HCT116 (cell line): ENCODE measurements at regions not wholly inside any gene's neighbourhood (a gene's known extent, or its start where the extent isn't known, plus 50 kb on each side); places are given as distances from the start of the nearest gene placed in this dataset.

Source experiments
- ATAC-seq: fragments of 200-7000 bp; cut with Tn5 transposase; 2 replicates; pipeline ENCODE4 v1.9.1; 2020; ENCODE audit warnings: mild to moderate bottlenecking, moderate library complexity
- BruUV-seq: library from RNA; stranded (reverse); fragments of 400-500 nt; replicated peaks from 2 replicates; lab custom pipeline; 2021; lab: Mats Ljungman, UMichigan
- CTCF ChIA-PET: fragments of 300-600 bp; sonication (Branson Sonifier 250); formaldehyde crosslinking; loops from one replicate; lab custom pipeline; 2021; ENCODE audit warnings: antibody characterized with exemption; lab: Charles Lee
- POLR2A ChIA-PET: fragments of 300-600, 350-600 bp; sonication (Branson Sonifier 250); formaldehyde crosslinking; loops from one replicate; lab custom pipeline; 2021; ENCODE audit warnings: antibody characterized with exemption; lab: Charles Lee
- RAD21 ChIA-PET, 2 experiments: fragments of 300-600 bp; sonication (Branson Sonifier 250); formaldehyde crosslinking; loops; one replicate each; lab custom pipeline; 2023; ENCODE audit warnings: low total read pairs in 2 of 2; ENCODE audit not compliant: uncharacterized antibody in 2 of 2, unreplicated experiment in 2 of 2, low non-redundant PET in 1 of 2; lab: Charles Lee
- DNase-seq: peaks from one replicate; pipeline ENCODE4 v3.0.0-alpha.2; 2010; ENCODE audit warnings: low read depth, low spot score
- H2AFZ ChIP-seq: fragments of 200-600 bp; shearing (Covaris generic), sonication (generic); 2 replicates; pipeline ENCODE4 v1.6.1; 2017; ENCODE audit warnings: low read depth, mixed run types, mixed read lengths, antibody characterized with exemption, low read length; ENCODE audit not compliant: poor library complexity, severe bottlenecking
- H3K27ac ChIP-seq: 2 replicates; pipeline ENCODE4 v1.5.1; 2012; ENCODE audit warnings: low read depth, low read length
- H3K27me3 ChIP-seq: fragments of 200-600 bp; sonication (generic); 2 replicates; pipeline ENCODE4 v1.6.1; 2016; ENCODE audit warnings: mixed run types, low read length, mixed read lengths; ENCODE audit not compliant: insufficient read depth
- H3K36me3 ChIP-seq, 2 experiments: fragments of 200-500 bp in 1 of 2; fragments of 200-600 bp in 1 of 2; sonication (Bioruptor generic) in 1 of 2; sonication (generic) in 1 of 2; 2 replicates each; pipeline versions ENCODE4 v1.5.1 to v1.6.1; 2014 to 2016; ENCODE audit warnings: low read length in 2 of 2, inconsistent platforms in 1 of 2, mixed read lengths in 1 of 2, mixed run types in 1 of 2; ENCODE audit not compliant: insufficient read depth in 2 of 2, control insufficient read depth in 1 of 2
- H3K4me1 ChIP-seq, 2 experiments: fragments of 200-600 bp in 1 of 2; sonication (generic) in 1 of 2; 2 replicates each; pipeline versions ENCODE4 v1.5.1 to v1.6.1; 2012 to 2017; ENCODE audit warnings: low read length in 2 of 2, inconsistent platforms in 1 of 2, mild to moderate bottlenecking in 1 of 2, mixed read lengths in 1 of 2, mixed run types in 1 of 2, moderate library complexity in 1 of 2; ENCODE audit not compliant: insufficient read depth in 2 of 2, control insufficient read depth in 1 of 2
- H3K4me2 ChIP-seq: fragments of 200-600 bp; sonication (generic); 2 replicates; pipeline ENCODE4 v1.6.1; 2017; ENCODE audit warnings: mixed run types, low read length, mixed read lengths
- H3K4me3 ChIP-seq, 2 experiments: fragments of 200-600 bp in 1 of 2; sonication (generic) in 1 of 2; replicated peaks in 1 of 2; 2 replicates each; pipeline ENCODE4 v1.5.1; 2011 to 2016; ENCODE audit warnings: low read length in 2 of 2, control low read depth in 1 of 2, low read depth in 1 of 2, mild to moderate bottlenecking in 1 of 2, mixed read lengths in 1 of 2, mixed run types in 1 of 2
- H3K79me2 ChIP-seq: fragments of 200-600 bp; sonication (generic); 2 replicates; pipeline ENCODE4 v1.6.1; 2017; ENCODE audit warnings: mild to moderate bottlenecking, mixed run types, low read length, moderate library complexity, mixed read lengths; ENCODE audit not compliant: insufficient read depth
- H3K9ac ChIP-seq: fragments of 200-600 bp; sonication (generic); 2 replicates; pipeline ENCODE4 v1.6.1; 2016; ENCODE audit warnings: low read length, mixed read lengths
- H3K9me2 ChIP-seq: fragments of 200-600 bp; sonication (generic), shearing (Covaris generic); 2 replicates; pipeline ENCODE4 v1.6.1; 2017; ENCODE audit warnings: mixed run types, mild to moderate bottlenecking, moderate library complexity; ENCODE audit not compliant: insufficient read depth
- H3K9me3 ChIP-seq, 2 experiments: fragments of 200-500 bp in 1 of 2; fragments of 200-600 bp in 1 of 2; sonication (Bioruptor generic) in 1 of 2; sonication (generic) in 1 of 2; 2 replicates each; pipeline ENCODE4 v1.6.1; 2014 to 2017; ENCODE audit warnings: low read length in 2 of 2, mixed read lengths in 2 of 2, inconsistent platforms in 1 of 2, low read depth in 1 of 2, mild to moderate bottlenecking in 1 of 2, mixed run types in 1 of 2, moderate library complexity in 1 of 2; ENCODE audit not compliant: control insufficient read depth in 1 of 2, insufficient read depth in 1 of 2
- H4K20me1 ChIP-seq: fragments of 200-600 bp; sonication (generic), shearing (Covaris generic); 2 replicates; pipeline ENCODE4 v1.6.1; 2017; ENCODE audit warnings: mixed run types, mild to moderate bottlenecking, moderate library complexity; ENCODE audit not compliant: insufficient read depth
- CEBPB ChIP-seq: IDR thresholded peaks from 2 replicates; pipeline ENCODE4 v1.6.1; 2012; ENCODE audit warnings: low read depth
- EGR1 ChIP-seq: IDR thresholded peaks from 2 replicates; pipeline ENCODE4 v1.6.1; 2012; ENCODE audit warnings: low read depth
- ELF1 ChIP-seq: IDR thresholded peaks from 2 replicates; pipeline ENCODE4 v1.6.1; 2012; ENCODE audit warnings: low read depth, borderline replicate concordance
- EZH2 ChIP-seq: fragments of 200-600 bp; sonication (generic); IDR thresholded peaks from 2 replicates; pipeline ENCODE4 v1.6.1; 2017; ENCODE audit warnings: antibody characterized with exemption, mixed run types
- EZH2phosphoT487 ChIP-seq: fragments of 200-600 bp; IDR thresholded peaks from 2 replicates; pipeline ENCODE4 v1.6.1; 2018; ENCODE audit warnings: antibody characterized with exemption, borderline replicate concordance
- FOSL1 ChIP-seq: IDR thresholded peaks from 2 replicates; pipeline ENCODE4 v1.6.1; 2012; ENCODE audit warnings: low read depth
- JUND ChIP-seq: IDR thresholded peaks from 2 replicates; pipeline ENCODE4 v1.6.1; 2012
- POLR2A ChIP-seq: IDR thresholded peaks from 2 replicates; pipeline ENCODE4 v1.7.0; 2011; ENCODE audit warnings: borderline replicate concordance; ENCODE audit not compliant: insufficient read depth, insufficient read length; ENCODE audit errors: extremely low read depth
- POLR2AphosphoS5 ChIP-seq: IDR thresholded peaks from 2 replicates; pipeline ENCODE4 v1.6.1; 2011; ENCODE audit warnings: mild to moderate bottlenecking, low read depth, low read length, moderate library complexity
- SIN3A ChIP-seq: IDR thresholded peaks from 2 replicates; pipeline ENCODE4 v1.6.1; 2012; ENCODE audit warnings: low read depth
- SP1 ChIP-seq: IDR thresholded peaks from 2 replicates; pipeline ENCODE4 v1.6.1; 2012; ENCODE audit warnings: low read depth
- TCF7L2 ChIP-seq: IDR thresholded peaks from 2 replicates; pipeline ENCODE4 v1.7.0; 2011; ENCODE audit warnings: borderline replicate concordance, inconsistent platforms; ENCODE audit not compliant: insufficient read depth, insufficient read length; ENCODE audit errors: extremely low read depth
- YY1 ChIP-seq: IDR thresholded peaks from 2 replicates; pipeline ENCODE4 v1.6.1; 2011; ENCODE audit warnings: low read length, low read depth, moderate library complexity, mild to moderate bottlenecking; ENCODE audit not compliant: insufficient replicate concordance; ENCODE audit errors: extremely low read depth
- ZFX ChIP-seq: fragments of 450-650 bp; IDR thresholded peaks from 2 replicates; pipeline ENCODE4 v1.6.1; 2017
- ZNF274 ChIP-seq: fragments of 200-500 bp; sonication (Bioruptor generic); IDR thresholded peaks from 2 replicates; pipeline ENCODE4 v1.6.1; 2014; ENCODE audit warnings: mild to moderate bottlenecking, low read depth, low read length, inconsistent platforms
- intact Hi-C: fragments of 100-400 bp; cut with micrococcal nuclease; formaldehyde crosslinking; loops from 2 replicates; pipeline ENCODE4 v1.10.0; 2022
- TF ChIP-seq, protein P1 (sequence below): IDR thresholded peaks from 2 replicates; pipeline ENCODE4 v1.6.1; 2012
- TF ChIP-seq, protein P2 (sequence below): IDR thresholded peaks from 2 replicates; pipeline ENCODE4 v1.6.1; 2011; ENCODE audit warnings: mild to moderate bottlenecking, low read length, moderate library complexity; ENCODE audit not compliant: insufficient replicate concordance; ENCODE audit errors: extremely low read depth
- TF ChIP-seq, protein P3 (sequence below): IDR thresholded peaks from 2 replicates; pipeline ENCODE4 v1.6.1; 2012; ENCODE audit warnings: low read depth
- TF ChIP-seq, protein P4 (sequence below): IDR thresholded peaks from 2 replicates; pipeline ENCODE4 v1.6.1; 2012
- TF ChIP-seq, protein P5 (sequence below), 3 experiments: fragments of 200-600 bp in 1 of 3; sonication (generic) in 1 of 3; IDR thresholded peaks in 2 of 3; conservative IDR thresholded peaks in 1 of 3; 2 replicates each; pipeline ENCODE4 v1.5.1; 2012 to 2017; ENCODE audit warnings: low read depth in 2 of 3, low read length in 2 of 3, antibody characterized with exemption in 1 of 3, borderline replicate concordance in 1 of 3, control low read depth in 1 of 3, mild to moderate bottlenecking in 1 of 3, mixed read lengths in 1 of 3, mixed run types in 1 of 3, moderate library complexity in 1 of 3; ENCODE audit not compliant: insufficient read depth in 1 of 3

DNA sequence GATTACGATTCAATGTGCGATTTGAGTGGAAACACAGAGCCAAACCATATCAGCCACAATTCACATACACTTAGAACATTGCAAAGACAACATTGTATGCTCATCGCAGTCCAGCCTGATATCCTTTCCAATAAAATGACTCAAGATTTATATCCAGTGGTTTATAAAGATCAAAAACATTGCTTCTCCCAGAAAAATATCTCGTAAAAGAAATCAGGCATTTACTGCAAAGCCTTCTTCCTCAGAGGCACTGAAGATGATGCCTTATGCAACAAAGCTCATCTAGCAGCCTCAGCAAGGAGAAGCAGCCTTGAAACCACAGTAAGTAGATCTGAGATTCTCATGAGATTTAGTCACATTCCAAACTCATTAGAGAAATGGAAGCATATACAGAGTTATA, 523.8 kb downstream of the ELAVL2 start:
- no TSS peak for BruUV-seq
- Histone ChIP-seq H3K4me2 (no peak overlapping the region), H3K9ac (no peak overlapping the region), H3K36me3 (no peaks in the 10 kb centered on the region), H3K27ac (no peak overlapping the region), H2AFZ (no peak overlapping the region), H3K4me3 (no peak overlapping the region), H4K20me1 (no peaks in the 10 kb centered on the region), H3K27me3 (no peaks in the 10 kb centered on the region), H3K79me2 (no peaks in the 10 kb centered on the region), H3K4me1 (no peaks in the 10 kb centered on the region)
- ChIA-PET RAD21 (no interaction called here), POLR2A (no interaction called here)
- no peak for ATAC-seq
- intact Hi-C loops, result no loop called here
- no peak for TF ChIP-seq YY1
- TF ChIP-seq EZH2phosphoT487, result no peak
- no peak for TF ChIP-seq EZH2
- TF ChIP-seq JUND, result no peak
- no peak for TF ChIP-seq ELF1
- TF ChIP-seq CEBPB, result no peak
- TF ChIP-seq POLR2A, result no peak
- TF ChIP-seq, protein P1, sequence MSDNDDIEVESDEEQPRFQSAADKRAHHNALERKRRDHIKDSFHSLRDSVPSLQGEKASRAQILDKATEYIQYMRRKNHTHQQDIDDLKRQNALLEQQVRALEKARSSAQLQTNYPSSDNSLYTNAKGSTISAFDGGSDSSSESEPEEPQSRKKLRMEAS, result no peak
- TF ChIP-seq, protein P2, sequence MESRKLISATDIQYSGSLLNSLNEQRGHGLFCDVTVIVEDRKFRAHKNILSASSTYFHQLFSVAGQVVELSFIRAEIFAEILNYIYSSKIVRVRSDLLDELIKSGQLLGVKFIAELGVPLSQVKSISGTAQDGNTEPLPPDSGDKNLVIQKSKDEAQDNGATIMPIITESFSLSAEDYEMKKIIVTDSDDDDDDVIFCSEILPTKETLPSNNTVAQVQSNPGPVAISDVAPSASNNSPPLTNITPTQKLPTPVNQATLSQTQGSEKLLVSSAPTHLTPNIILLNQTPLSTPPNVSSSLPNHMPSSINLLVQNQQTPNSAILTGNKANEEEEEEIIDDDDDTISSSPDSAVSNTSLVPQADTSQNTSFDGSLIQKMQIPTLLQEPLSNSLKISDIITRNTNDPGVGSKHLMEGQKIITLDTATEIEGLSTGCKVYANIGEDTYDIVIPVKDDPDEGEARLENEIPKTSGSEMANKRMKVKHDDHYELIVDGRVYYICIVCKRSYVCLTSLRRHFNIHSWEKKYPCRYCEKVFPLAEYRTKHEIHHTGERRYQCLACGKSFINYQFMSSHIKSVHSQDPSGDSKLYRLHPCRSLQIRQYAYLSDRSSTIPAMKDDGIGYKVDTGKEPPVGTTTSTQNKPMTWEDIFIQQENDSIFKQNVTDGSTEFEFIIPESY, result no peak
- TF ChIP-seq TCF7L2, result no peak
- TF ChIP-seq, protein P3, sequence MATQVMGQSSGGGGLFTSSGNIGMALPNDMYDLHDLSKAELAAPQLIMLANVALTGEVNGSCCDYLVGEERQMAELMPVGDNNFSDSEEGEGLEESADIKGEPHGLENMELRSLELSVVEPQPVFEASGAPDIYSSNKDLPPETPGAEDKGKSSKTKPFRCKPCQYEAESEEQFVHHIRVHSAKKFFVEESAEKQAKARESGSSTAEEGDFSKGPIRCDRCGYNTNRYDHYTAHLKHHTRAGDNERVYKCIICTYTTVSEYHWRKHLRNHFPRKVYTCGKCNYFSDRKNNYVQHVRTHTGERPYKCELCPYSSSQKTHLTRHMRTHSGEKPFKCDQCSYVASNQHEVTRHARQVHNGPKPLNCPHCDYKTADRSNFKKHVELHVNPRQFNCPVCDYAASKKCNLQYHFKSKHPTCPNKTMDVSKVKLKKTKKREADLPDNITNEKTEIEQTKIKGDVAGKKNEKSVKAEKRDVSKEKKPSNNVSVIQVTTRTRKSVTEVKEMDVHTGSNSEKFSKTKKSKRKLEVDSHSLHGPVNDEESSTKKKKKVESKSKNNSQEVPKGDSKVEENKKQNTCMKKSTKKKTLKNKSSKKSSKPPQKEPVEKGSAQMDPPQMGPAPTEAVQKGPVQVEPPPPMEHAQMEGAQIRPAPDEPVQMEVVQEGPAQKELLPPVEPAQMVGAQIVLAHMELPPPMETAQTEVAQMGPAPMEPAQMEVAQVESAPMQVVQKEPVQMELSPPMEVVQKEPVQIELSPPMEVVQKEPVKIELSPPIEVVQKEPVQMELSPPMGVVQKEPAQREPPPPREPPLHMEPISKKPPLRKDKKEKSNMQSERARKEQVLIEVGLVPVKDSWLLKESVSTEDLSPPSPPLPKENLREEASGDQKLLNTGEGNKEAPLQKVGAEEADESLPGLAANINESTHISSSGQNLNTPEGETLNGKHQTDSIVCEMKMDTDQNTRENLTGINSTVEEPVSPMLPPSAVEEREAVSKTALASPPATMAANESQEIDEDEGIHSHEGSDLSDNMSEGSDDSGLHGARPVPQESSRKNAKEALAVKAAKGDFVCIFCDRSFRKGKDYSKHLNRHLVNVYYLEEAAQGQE, result no peak
- TF ChIP-seq ZFX, result no peak
- no peak for TF ChIP-seq FOSL1
- no peak for TF ChIP-seq EGR1
- TF ChIP-seq, protein P4, sequence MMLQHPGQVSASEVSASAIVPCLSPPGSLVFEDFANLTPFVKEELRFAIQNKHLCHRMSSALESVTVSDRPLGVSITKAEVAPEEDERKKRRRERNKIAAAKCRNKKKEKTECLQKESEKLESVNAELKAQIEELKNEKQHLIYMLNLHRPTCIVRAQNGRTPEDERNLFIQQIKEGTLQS, result no peak
- no peak for TF ChIP-seq SIN3A
- no peak for TF ChIP-seq SP1
- TF ChIP-seq POLR2AphosphoS5, result no peak
- no peak for TF ChIP-seq ZNF274
- TF ChIP-seq, protein P5, sequence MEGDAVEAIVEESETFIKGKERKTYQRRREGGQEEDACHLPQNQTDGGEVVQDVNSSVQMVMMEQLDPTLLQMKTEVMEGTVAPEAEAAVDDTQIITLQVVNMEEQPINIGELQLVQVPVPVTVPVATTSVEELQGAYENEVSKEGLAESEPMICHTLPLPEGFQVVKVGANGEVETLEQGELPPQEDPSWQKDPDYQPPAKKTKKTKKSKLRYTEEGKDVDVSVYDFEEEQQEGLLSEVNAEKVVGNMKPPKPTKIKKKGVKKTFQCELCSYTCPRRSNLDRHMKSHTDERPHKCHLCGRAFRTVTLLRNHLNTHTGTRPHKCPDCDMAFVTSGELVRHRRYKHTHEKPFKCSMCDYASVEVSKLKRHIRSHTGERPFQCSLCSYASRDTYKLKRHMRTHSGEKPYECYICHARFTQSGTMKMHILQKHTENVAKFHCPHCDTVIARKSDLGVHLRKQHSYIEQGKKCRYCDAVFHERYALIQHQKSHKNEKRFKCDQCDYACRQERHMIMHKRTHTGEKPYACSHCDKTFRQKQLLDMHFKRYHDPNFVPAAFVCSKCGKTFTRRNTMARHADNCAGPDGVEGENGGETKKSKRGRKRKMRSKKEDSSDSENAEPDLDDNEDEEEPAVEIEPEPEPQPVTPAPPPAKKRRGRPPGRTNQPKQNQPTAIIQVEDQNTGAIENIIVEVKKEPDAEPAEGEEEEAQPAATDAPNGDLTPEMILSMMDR (IDR thresholded peaks at IDR 0.05 in 2 of 3, conservative IDR thresholded peaks at IDR 0.05 in 1 of 3; ENCODE audit: borderline replicate concordance in 1 of 3, insufficient read depth in 1 of 3, low read depth in 2 of 3, low read length in 2 of 3), result no peak
- TF ChIP-seq, all 23 proteins: peak for 0
- H3K9me2 ChIP-seq, result no peaks in the 10 kb centered on the region
- peaks cover 0 to 7% of the 10 kb centered on the region in 2 experiments; a peak in 3 of 4 replicates for H3K9me3 ChIP-seq
- CTCF ChIA-PET, result no interaction called here
- DNase-seq, result no peak
